HUES64 (cell line): ENCODE measurements at regions not wholly inside any gene's neighbourhood (a gene's known extent, or its start where the extent isn't known, plus 50 kb on each side); places are given as distances from the start of the nearest gene placed in this dataset.

ENCODE experiments used
- H3K27ac ChIP-seq: 2 replicates; pipeline ENCODE4 v1.7.0; 2013; ENCODE audit warnings: low read depth, low read length, inconsistent platforms
- H3K27me3 ChIP-seq: 2 replicates; pipeline ENCODE4 v1.6.1; 2013; ENCODE audit warnings: mild to moderate bottlenecking, low read length; ENCODE audit not compliant: insufficient read depth
- H3K36me3 ChIP-seq: 2 replicates; pipeline ENCODE4 v1.6.1; 2013; ENCODE audit warnings: mild to moderate bottlenecking, low read length; ENCODE audit not compliant: insufficient read depth
- H3K4me1 ChIP-seq: 2 replicates; pipeline ENCODE4 v1.6.1; 2013; ENCODE audit warnings: mild to moderate bottlenecking, low read length, moderate library complexity; ENCODE audit not compliant: insufficient read depth
- H3K4me3 ChIP-seq: 2 replicates; pipeline ENCODE4 v1.5.1; 2013; ENCODE audit warnings: mild to moderate bottlenecking, low read length, moderate library complexity
- H3K9ac ChIP-seq: 2 replicates; pipeline ENCODE4 v1.6.1; 2013; ENCODE audit warnings: mild to moderate bottlenecking, low read depth, low read length
- H3K9me3 ChIP-seq: 2 replicates; pipeline ENCODE4 v1.6.1; 2013; ENCODE audit warnings: low read depth, low read length; ENCODE audit not compliant: insufficient read depth
- WGBS: fragments of 150-250, 120-280 bp; methylation state at CpG from one replicate; pipeline ENCODE4 v1.1.7; 2013; ENCODE audit warnings: missing lambda C conversion rate; 5-methylcytosine and 5-hydroxymethylcytosine counted together

- Histone ChIP-seq H3K27ac (no peak overlapping the region), H3K4me1 (peaks cover 5% of the 10 kb centered on the region; the same call in 1 of the 2 replicates), H3K4me3 (no peak overlapping the region), H3K27me3 (no peaks in the 10 kb centered on the region), H3K9ac (no peak overlapping the region), H3K9me3 (peaks cover 5% of the 10 kb centered on the region; the same call in 1 of the 2 replicates), H3K36me3 (no peaks in the 10 kb centered on the region)
- 100% methylated on average over 1 of the region's 1 CpG for WGBS
These were observed 185.5 kb downstream of the PHLDA1 start for GRCh38 chr12:75846102-75846501.

- no peak overlapping the region for H3K4me3 ChIP-seq
- no peak overlapping the region for H3K9ac ChIP-seq
- no peaks in the 10 kb centered on the region for H3K36me3 ChIP-seq
- no peak overlapping the region for H3K27ac ChIP-seq
- WGBS, result 97% methylated on average over 6 of the region's 6 CpGs
- no peaks in the 10 kb centered on the region for H3K27me3 ChIP-seq
- H3K9me3 ChIP-seq, result peaks cover 5% of the 10 kb centered on the region; the same call in 1 of the 2 replicates
- no peaks in the 10 kb centered on the region for H3K4me1 ChIP-seq
These were observed 186.6 kb downstream of the PHLDA1 start for GRCh38 chr12:75844985-75845384.

GRCh38 chr12:75844049-75844770 lies 187.4 kb downstream of the PHLDA1 start:
- H3K4me1 ChIP-seq, result no peaks in the 10 kb centered on the region
- no peak overlapping the region for H3K9ac ChIP-seq
- H3K4me3 ChIP-seq, result no peak overlapping the region
- no peaks in the 10 kb centered on the region for H3K36me3 ChIP-seq
- H3K27ac ChIP-seq, result no peak overlapping the region
- no peaks in the 10 kb centered on the region for H3K27me3 ChIP-seq
- H3K9me3 ChIP-seq, result peaks cover 5% of the 10 kb centered on the region; the same call in 1 of the 2 replicates
- 91% methylated on average over 10 of the region's 10 CpGs for WGBS

- H3K36me3 ChIP-seq, result no peaks in the 10 kb centered on the region
These were observed 189.5 kb downstream of the PHLDA1 start for GRCh38 chr12:75842090-75842489.

GRCh38 chr12:75840994-75841355 lies 190.6 kb downstream of the PHLDA1 start:
- 85% methylated on average over 3 of the region's 3 CpGs for WGBS
- Histone ChIP-seq H3K36me3 (no peaks in the 10 kb centered on the region), H3K4me1 (no peaks in the 10 kb centered on the region), H3K9me3 (peaks cover 2% of the 10 kb centered on the region; the same call in 1 of the 2 replicates), H3K27ac (no peak overlapping the region), H3K4me3 (no peak overlapping the region), H3K27me3 (no peaks in the 10 kb centered on the region), H3K9ac (no peak overlapping the region)

More at GRCh38 chr12:75842090-75842489, 189.5 kb downstream of the PHLDA1 start:
- WGBS, result 79% methylated on average over 1 of the region's 1 CpG
- Histone ChIP-seq H3K27me3 (no peaks in the 10 kb centered on the region), H3K9me3 (peaks cover 5% of the 10 kb centered on the region; the same call in 1 of the 2 replicates), H3K27ac (no peak overlapping the region), H3K9ac (no peak overlapping the region), H3K4me1 (no peaks in the 10 kb centered on the region), H3K4me3 (no peak overlapping the region)

GRCh38 chr12:75838309-75838708 lies 193.3 kb downstream of the PHLDA1 start:
- Histone ChIP-seq H3K27me3 (no peaks in the 10 kb centered on the region), H3K4me1 (no peaks in the 10 kb centered on the region), H3K4me3 (no peak overlapping the region), H3K9me3 (no peaks in the 10 kb centered on the region), H3K36me3 (no peaks in the 10 kb centered on the region), H3K27ac (no peak overlapping the region), H3K9ac (no peak overlapping the region)
- no CpG with 5 or more reads among the region's 3 CpGs for WGBS

GRCh38 chr12:75837700-75838099 lies 193.9 kb downstream of the PHLDA1 start:
- Histone ChIP-seq H3K4me3 (no peak overlapping the region), H3K4me1 (no peaks in the 10 kb centered on the region), H3K27ac (no peak overlapping the region), H3K9me3 (no peaks in the 10 kb centered on the region), H3K27me3 (no peaks in the 10 kb centered on the region), H3K36me3 (no peaks in the 10 kb centered on the region), H3K9ac (no peak overlapping the region)
- 82% methylated on average over 2 of the region's 2 CpGs for WGBS

GRCh38 chr12:75836533-75836932 lies 195.0 kb downstream of the PHLDA1 start:
- Histone ChIP-seq H3K27ac (no peak overlapping the region), H3K36me3 (no peaks in the 10 kb centered on the region), H3K4me1 (no peaks in the 10 kb centered on the region), H3K27me3 (no peaks in the 10 kb centered on the region), H3K9ac (no peak overlapping the region), H3K9me3 (no peaks in the 10 kb centered on the region), H3K4me3 (no peak overlapping the region)

- Histone ChIP-seq H3K36me3 (no peaks in the 10 kb centered on the region), H3K9me3 (no peaks in the 10 kb centered on the region), H3K27me3 (no peaks in the 10 kb centered on the region), H3K4me1 (no peaks in the 10 kb centered on the region), H3K9ac (no peak overlapping the region), H3K4me3 (no peak overlapping the region), H3K27ac (no peak overlapping the region)
- WGBS, result 94% methylated on average over 3 of the region's 3 CpGs
These were observed 197.0 kb downstream of the PHLDA1 start for GRCh38 chr12:75834591-75834990.

- no peak overlapping the region for H3K27ac ChIP-seq
- H3K9ac ChIP-seq, result no peak overlapping the region
- 96% methylated on average over 1 of the region's 3 CpGs for WGBS
- H3K36me3 ChIP-seq, result no peaks in the 10 kb centered on the region
- H3K4me1 ChIP-seq, result no peaks in the 10 kb centered on the region
- H3K9me3 ChIP-seq, result no peaks in the 10 kb centered on the region
- no peaks in the 10 kb centered on the region for H3K27me3 ChIP-seq
- H3K4me3 ChIP-seq, result no peak overlapping the region
These were observed 198.3 kb downstream of the PHLDA1 start for GRCh38 chr12:75833268-75833667.

GRCh38 chr12:75831402-75831801 lies 200.2 kb downstream of the PHLDA1 start:
- H3K9ac ChIP-seq, result no peak overlapping the region
- H3K27me3 ChIP-seq, result no peaks in the 10 kb centered on the region
- H3K4me3 ChIP-seq, result no peak overlapping the region
- H3K36me3 ChIP-seq, result no peaks in the 10 kb centered on the region
- 98% methylated on average over 2 of the region's 2 CpGs for WGBS
- H3K27ac ChIP-seq, result no peak overlapping the region
- no peaks in the 10 kb centered on the region for H3K4me1 ChIP-seq
- H3K9me3 ChIP-seq, result no peaks in the 10 kb centered on the region

- no peak overlapping the region for H3K27ac ChIP-seq
- H3K9me3 ChIP-seq, result no peaks in the 10 kb centered on the region
- H3K9ac ChIP-seq, result no peak overlapping the region
- H3K4me3 ChIP-seq, result no peak overlapping the region
- no peaks in the 10 kb centered on the region for H3K36me3 ChIP-seq
- no peaks in the 10 kb centered on the region for H3K27me3 ChIP-seq
- WGBS, result 98% methylated on average over 3 of the region's 3 CpGs
- peaks cover 5% of the 10 kb centered on the region; the same call in 1 of the 2 replicates for H3K4me1 ChIP-seq
These were observed 204.5 kb downstream of the PHLDA1 start for GRCh38 chr12:75827061-75827460.
